Panc1 (cell line): ENCODE measurements at regions not wholly inside any gene's neighbourhood (a gene's known extent, or its start where the extent isn't known, plus 50 kb on each side); places are given as distances from the start of the nearest gene placed in this dataset.

Experiments used
- ATAC-seq: fragments of 200-7000 bp; cut with Tn5 transposase; 2 replicates; pipeline ENCODE4 v1.9.1; 2020; ENCODE audit warnings: mild to moderate bottlenecking, moderate library complexity
- BruUV-seq: library from RNA; stranded (reverse); fragments of 400-500 nt; replicated peaks from 2 replicates; lab custom pipeline; 2021; lab: Mats Ljungman, UMichigan
- CTCF ChIA-PET: fragments of 300-600 bp; sonication (Branson Sonifier 250); formaldehyde crosslinking; loops from one replicate; lab custom pipeline; 2022; ENCODE audit warnings: antibody characterized with exemption; lab: Charles Lee
- POLR2A ChIA-PET: fragments of 300-600 bp; sonication (Branson Sonifier 250); formaldehyde crosslinking; loops from one replicate; lab custom pipeline; 2022; ENCODE audit warnings: antibody characterized with exemption; lab: Charles Lee
- DNase-seq: peaks from one replicate; pipeline ENCODE4 v3.0.0-alpha.2; 2010; ENCODE audit warnings: low read depth, low spot score
- H3K27ac ChIP-seq: 2 replicates; pipeline ENCODE4 v1.5.1; 2011; ENCODE audit warnings: mild to moderate bottlenecking, low read length, inconsistent platforms
- H3K27me3 ChIP-seq: fragments of 200-500 bp; sonication (Bioruptor generic); 2 replicates; pipeline ENCODE4 v1.6.0; 2014; ENCODE audit warnings: low read length, inconsistent platforms; ENCODE audit not compliant: control insufficient read depth, insufficient read depth
- H3K36me3 ChIP-seq: fragments of 200-500 bp; sonication (Bioruptor generic); 2 replicates; pipeline ENCODE4 v1.5.1; 2014; ENCODE audit warnings: inconsistent platforms, mild to moderate bottlenecking, low read length, moderate library complexity; ENCODE audit not compliant: control insufficient read depth, insufficient read depth
- H3K4me1 ChIP-seq: 2 replicates; pipeline ENCODE4 v1.5.1; 2011; ENCODE audit warnings: inconsistent platforms, mild to moderate bottlenecking, low read length, moderate library complexity; ENCODE audit not compliant: control insufficient read depth, insufficient read depth
- H3K4me3 ChIP-seq, 2 experiments: 2 replicates each; pipeline ENCODE4 v1.5.1; 2011 to 2012; ENCODE audit warnings: low read depth in 2 of 2, low read length in 2 of 2, mild to moderate bottlenecking in 2 of 2, inconsistent platforms in 1 of 2, moderate library complexity in 1 of 2
- H3K9me3 ChIP-seq: fragments of 200-500 bp; sonication (Bioruptor generic); 2 replicates; pipeline ENCODE4 v1.5.1; 2014; ENCODE audit warnings: low read depth, mild to moderate bottlenecking, inconsistent platforms, low read length, moderate library complexity; ENCODE audit not compliant: control insufficient read depth, insufficient read depth
- POLR2AphosphoS5 ChIP-seq: IDR thresholded peaks from 2 replicates; pipeline ENCODE4 v1.6.1; 2012; ENCODE audit warnings: mild to moderate bottlenecking, low read depth, low read length, moderate library complexity
- SIN3A ChIP-seq: IDR thresholded peaks from 2 replicates; pipeline ENCODE4 v1.6.1; 2012; ENCODE audit warnings: low read depth, mild to moderate bottlenecking, low read length, moderate library complexity, borderline replicate concordance; ENCODE audit not compliant: insufficient read depth
- TCF7L2 ChIP-seq: IDR thresholded peaks from 2 replicates; pipeline ENCODE4 v1.6.1; 2011; ENCODE audit warnings: mild to moderate bottlenecking, low read depth, low read length, inconsistent platforms
- in situ Hi-C: cut with HindIII; loops from 2 replicates; pipeline ENCODE4 v1.10.0; 2016; ENCODE audit warnings: low sequenced_read_pairs, low pct_unique_long_range_greater_than_20kb
- intact Hi-C: fragments of 100-400 bp; cut with micrococcal nuclease; formaldehyde crosslinking; loops from one replicate; pipeline ENCODE4 v1.10.0; 2022; ENCODE audit not compliant: unreplicated experiment
- TF ChIP-seq, protein P1 (sequence below), 2 experiments: IDR thresholded peaks; 2 replicates each; pipeline ENCODE4 v1.6.1; 2011 to 2012; ENCODE audit warnings: low read depth in 2 of 2, control low read depth in 1 of 2, low read length in 1 of 2, mild to moderate bottlenecking in 1 of 2, moderate library complexity in 1 of 2; ENCODE audit not compliant: insufficient read depth in 1 of 2
- TF ChIP-seq, protein P2 (sequence below): fragments of 450-650 bp; IDR thresholded peaks from 2 replicates; pipeline ENCODE4 v1.5.1; 2017; ENCODE audit warnings: mild to moderate bottlenecking

DNA sequence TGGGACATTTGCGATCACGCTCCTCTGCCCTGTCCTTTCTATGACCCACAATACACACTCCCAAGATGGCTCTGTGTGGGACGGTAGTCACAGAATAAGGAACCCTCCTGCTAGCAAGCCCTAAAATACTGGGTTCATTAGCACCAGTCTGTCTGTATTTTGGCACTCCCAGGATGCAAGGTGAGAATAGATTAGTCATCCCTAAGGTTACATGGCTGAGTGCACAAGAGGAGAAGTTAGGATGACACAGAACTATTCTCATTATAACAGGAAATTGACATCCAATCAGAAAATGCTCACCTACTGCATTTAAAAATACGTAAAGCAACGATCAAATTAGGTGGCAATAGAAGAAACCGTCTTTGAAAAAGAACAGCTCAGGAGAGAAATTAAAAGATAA is 590.2 kb downstream of the EPHA4 start:
- in situ Hi-C loops = no loop called here
- H3K36me3 ChIP-seq = no peaks in the 10 kb centered on the region
- no peaks in the 10 kb centered on the region for H3K9me3 ChIP-seq
- H3K27ac ChIP-seq = no peak overlapping the region
- intact Hi-C loops = no loop called here
- DNase-seq (no peak), ATAC-seq (no peak)
- TF ChIP-seq, protein P1, sequence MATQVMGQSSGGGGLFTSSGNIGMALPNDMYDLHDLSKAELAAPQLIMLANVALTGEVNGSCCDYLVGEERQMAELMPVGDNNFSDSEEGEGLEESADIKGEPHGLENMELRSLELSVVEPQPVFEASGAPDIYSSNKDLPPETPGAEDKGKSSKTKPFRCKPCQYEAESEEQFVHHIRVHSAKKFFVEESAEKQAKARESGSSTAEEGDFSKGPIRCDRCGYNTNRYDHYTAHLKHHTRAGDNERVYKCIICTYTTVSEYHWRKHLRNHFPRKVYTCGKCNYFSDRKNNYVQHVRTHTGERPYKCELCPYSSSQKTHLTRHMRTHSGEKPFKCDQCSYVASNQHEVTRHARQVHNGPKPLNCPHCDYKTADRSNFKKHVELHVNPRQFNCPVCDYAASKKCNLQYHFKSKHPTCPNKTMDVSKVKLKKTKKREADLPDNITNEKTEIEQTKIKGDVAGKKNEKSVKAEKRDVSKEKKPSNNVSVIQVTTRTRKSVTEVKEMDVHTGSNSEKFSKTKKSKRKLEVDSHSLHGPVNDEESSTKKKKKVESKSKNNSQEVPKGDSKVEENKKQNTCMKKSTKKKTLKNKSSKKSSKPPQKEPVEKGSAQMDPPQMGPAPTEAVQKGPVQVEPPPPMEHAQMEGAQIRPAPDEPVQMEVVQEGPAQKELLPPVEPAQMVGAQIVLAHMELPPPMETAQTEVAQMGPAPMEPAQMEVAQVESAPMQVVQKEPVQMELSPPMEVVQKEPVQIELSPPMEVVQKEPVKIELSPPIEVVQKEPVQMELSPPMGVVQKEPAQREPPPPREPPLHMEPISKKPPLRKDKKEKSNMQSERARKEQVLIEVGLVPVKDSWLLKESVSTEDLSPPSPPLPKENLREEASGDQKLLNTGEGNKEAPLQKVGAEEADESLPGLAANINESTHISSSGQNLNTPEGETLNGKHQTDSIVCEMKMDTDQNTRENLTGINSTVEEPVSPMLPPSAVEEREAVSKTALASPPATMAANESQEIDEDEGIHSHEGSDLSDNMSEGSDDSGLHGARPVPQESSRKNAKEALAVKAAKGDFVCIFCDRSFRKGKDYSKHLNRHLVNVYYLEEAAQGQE (IDR thresholded peaks at IDR 0.05; ENCODE audit: insufficient read depth in 1 of 2, low read depth in 2 of 2, low read length in 1 of 2) = no peak
- TF ChIP-seq TCF7L2 (no peak), POLR2AphosphoS5 (no peak), SIN3A (no peak)
- TF ChIP-seq, protein P2, sequence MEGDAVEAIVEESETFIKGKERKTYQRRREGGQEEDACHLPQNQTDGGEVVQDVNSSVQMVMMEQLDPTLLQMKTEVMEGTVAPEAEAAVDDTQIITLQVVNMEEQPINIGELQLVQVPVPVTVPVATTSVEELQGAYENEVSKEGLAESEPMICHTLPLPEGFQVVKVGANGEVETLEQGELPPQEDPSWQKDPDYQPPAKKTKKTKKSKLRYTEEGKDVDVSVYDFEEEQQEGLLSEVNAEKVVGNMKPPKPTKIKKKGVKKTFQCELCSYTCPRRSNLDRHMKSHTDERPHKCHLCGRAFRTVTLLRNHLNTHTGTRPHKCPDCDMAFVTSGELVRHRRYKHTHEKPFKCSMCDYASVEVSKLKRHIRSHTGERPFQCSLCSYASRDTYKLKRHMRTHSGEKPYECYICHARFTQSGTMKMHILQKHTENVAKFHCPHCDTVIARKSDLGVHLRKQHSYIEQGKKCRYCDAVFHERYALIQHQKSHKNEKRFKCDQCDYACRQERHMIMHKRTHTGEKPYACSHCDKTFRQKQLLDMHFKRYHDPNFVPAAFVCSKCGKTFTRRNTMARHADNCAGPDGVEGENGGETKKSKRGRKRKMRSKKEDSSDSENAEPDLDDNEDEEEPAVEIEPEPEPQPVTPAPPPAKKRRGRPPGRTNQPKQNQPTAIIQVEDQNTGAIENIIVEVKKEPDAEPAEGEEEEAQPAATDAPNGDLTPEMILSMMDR = no peak
- BruUV-seq = no TSS peak
- ChIA-PET POLR2A (no interaction called here), CTCF (no interaction called here)
- no peak overlapping the region for H3K4me3 ChIP-seq
- H3K4me1 ChIP-seq = no peaks in the 10 kb centered on the region
- no peaks in the 10 kb centered on the region for H3K27me3 ChIP-seq

DNA sequence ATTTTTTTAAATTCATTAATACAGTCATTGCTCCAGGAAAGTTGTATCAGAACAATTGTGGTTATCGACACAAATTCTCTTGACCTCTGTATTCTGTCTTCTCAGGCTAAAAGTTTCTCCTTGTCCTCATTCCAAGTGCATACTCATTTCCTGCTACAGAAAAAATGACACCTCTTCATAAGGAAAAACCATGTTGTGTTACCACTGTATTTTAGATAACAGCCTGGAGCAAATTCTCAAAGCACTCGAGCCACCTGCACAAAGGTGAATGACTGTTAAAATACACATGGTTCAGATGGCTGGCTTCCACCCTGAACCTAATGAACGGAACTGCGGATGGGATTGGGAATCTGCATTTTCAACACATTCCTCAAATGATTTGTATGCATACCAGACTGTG is 586.5 kb downstream of the EPHA4 start:
- no peak for ATAC-seq
- TF ChIP-seq, protein P1 (IDR thresholded peaks at IDR 0.05; ENCODE audit: insufficient read depth in 1 of 2, low read depth in 2 of 2, low read length in 1 of 2) = no peak
- no peak for TF ChIP-seq POLR2AphosphoS5
- TF ChIP-seq TCF7L2 = no peak
- no peak for TF ChIP-seq SIN3A
- TF ChIP-seq, protein P2 = no peak
- intact Hi-C loops (no loop called here), in situ Hi-C loops (no loop called here)
- H3K4me3 ChIP-seq = no peak overlapping the region
- CTCF ChIA-PET = no interaction called here
- no peak for DNase-seq
- no TSS peak for BruUV-seq
- POLR2A ChIA-PET = no interaction called here
- no peaks in the 10 kb centered on the region for H3K36me3 ChIP-seq
- no peaks in the 10 kb centered on the region for H3K27me3 ChIP-seq
- H3K9me3 ChIP-seq = no peaks in the 10 kb centered on the region
- H3K4me1 ChIP-seq = no peaks in the 10 kb centered on the region
- no peak overlapping the region for H3K27ac ChIP-seq
